ENCODE measurements at regions not wholly inside any gene's neighbourhood (a gene's known extent, or its start where the extent isn't known, plus 50 kb on each side); places are given as distances from the start of the nearest gene placed in this dataset.
"Not testable (repeated sequence)": the region's sequence is repeated elsewhere in the genome, so short reads cannot be mapped to it uniquely, and the experiment has no call there.

- Histone ChIP-seq H3K27me3 (no peaks in the 10 kb centered on the region), H3K36me3 (no peaks in the 10 kb centered on the region), H3K9me3 (no peaks in the 10 kb centered on the region), H4K20me1 (no peaks in the 10 kb centered on the region), H3K4me1 (peaks cover 5% of the 10 kb centered on the region; the same call in 1 of the 2 replicates), H3K9ac (no peak overlapping the region), H3K4me3 (no peak overlapping the region), H3K27ac (no peak overlapping the region), H3K4me2 (no peak overlapping the region)
- TF ChIP-seq Cebpa-rat (IDR thresholded peaks at IDR 0.05): no peak
Observed at GRCh38 chr17:71446645-71447437, 674.0 kb upstream of the SOX9 start.

GRCh38 chr17:71447644-71448043 lies 673.2 kb upstream of the SOX9 start:
- no peaks in the 10 kb centered on the region for H3K36me3 ChIP-seq
- no peaks in the 10 kb centered on the region for H3K27me3 ChIP-seq
- no peak overlapping the region for H3K27ac ChIP-seq
- H3K9ac ChIP-seq: no peak overlapping the region
- no peak for TF ChIP-seq Cebpa-rat (IDR thresholded peaks at IDR 0.05)
- H3K4me1 ChIP-seq: peaks cover 5% of the 10 kb centered on the region; the same call in 1 of the 2 replicates
- no peak overlapping the region for H3K4me3 ChIP-seq
- H3K4me2 ChIP-seq: no peak overlapping the region
- H4K20me1 ChIP-seq: no peaks in the 10 kb centered on the region
- no peaks in the 10 kb centered on the region for H3K9me3 ChIP-seq

GRCh38 chr17:71450657-71451056 lies 670.2 kb upstream of the SOX9 start:
- H3K36me3 ChIP-seq, H3K27ac ChIP-seq: not testable (repeated sequence)

GRCh38 chr17:71453876-71454422 lies 666.9 kb upstream of the SOX9 start:
- Histone ChIP-seq H3K27ac (no peak overlapping the region), H3K27me3 (no peaks in the 10 kb centered on the region), H3K9me3 (no peaks in the 10 kb centered on the region), H3K36me3 (no peaks in the 10 kb centered on the region), H3K4me3 (no peak overlapping the region), H3K4me1 (peaks cover 5% of the 10 kb centered on the region; the same call in 1 of the 2 replicates), H3K4me2 (no peak overlapping the region), H3K9ac (no peak overlapping the region), H4K20me1 (no peaks in the 10 kb centered on the region)
- no peak for TF ChIP-seq Cebpa-rat (IDR thresholded peaks at IDR 0.05)

More at GRCh38 chr17:71450657-71451056, 670.2 kb upstream of the SOX9 start:
- H3K9me3 ChIP-seq, H3K4me1 ChIP-seq, H4K20me1 ChIP-seq, H3K27me3 ChIP-seq, H3K4me2 ChIP-seq, H3K9ac ChIP-seq, H3K4me3 ChIP-seq: not testable (repeated sequence)

- H3K4me1 ChIP-seq: no peaks in the 10 kb centered on the region
- H4K20me1 ChIP-seq: no peaks in the 10 kb centered on the region
- H3K9me3 ChIP-seq: no peaks in the 10 kb centered on the region
- no peak overlapping the region for H3K4me3 ChIP-seq
- H3K27ac ChIP-seq: no peak overlapping the region
- no peak for TF ChIP-seq Cebpa-rat (IDR thresholded peaks at IDR 0.05)
- H3K36me3 ChIP-seq: no peaks in the 10 kb centered on the region
- H3K9ac ChIP-seq: no peak overlapping the region
- no peak overlapping the region for H3K4me2 ChIP-seq
- no peaks in the 10 kb centered on the region for H3K27me3 ChIP-seq
Observed at GRCh38 chr17:71455219-71455618, 665.6 kb upstream of the SOX9 start.

- no peaks in the 10 kb centered on the region for H4K20me1 ChIP-seq
Observed at GRCh38 chr17:71458322-71458721, 662.5 kb upstream of the SOX9 start.

GRCh38 chr17:71460943-71461342 lies 659.9 kb upstream of the SOX9 start:
- Histone ChIP-seq H3K4me2 (no peak overlapping the region), H4K20me1 (no peaks in the 10 kb centered on the region), H3K9me3 (no peaks in the 10 kb centered on the region), H3K9ac (no peak overlapping the region), H3K36me3 (no peaks in the 10 kb centered on the region), H3K4me1 (no peaks in the 10 kb centered on the region), H3K4me3 (no peak overlapping the region), H3K27me3 (no peaks in the 10 kb centered on the region), H3K27ac (no peak overlapping the region)
- no peak for TF ChIP-seq Cebpa-rat (IDR thresholded peaks at IDR 0.05)

More at GRCh38 chr17:71458322-71458721, 662.5 kb upstream of the SOX9 start:
- Histone ChIP-seq H3K27ac (no peak overlapping the region), H3K27me3 (no peaks in the 10 kb centered on the region), H3K9me3 (no peaks in the 10 kb centered on the region), H3K4me3 (no peak overlapping the region), H3K36me3 (no peaks in the 10 kb centered on the region), H3K4me1 (no peaks in the 10 kb centered on the region), H3K4me2 (no peak overlapping the region), H3K9ac (no peak overlapping the region)
- TF ChIP-seq Cebpa-rat (IDR thresholded peaks at IDR 0.05): no peak

- no peaks in the 10 kb centered on the region for H3K36me3 ChIP-seq
- H3K9me3 ChIP-seq: no peaks in the 10 kb centered on the region
- H3K27me3 ChIP-seq: no peaks in the 10 kb centered on the region
- no peaks in the 10 kb centered on the region for H4K20me1 ChIP-seq
- TF ChIP-seq Cebpa-rat (IDR thresholded peaks at IDR 0.05): no peak
- no peak overlapping the region for H3K4me3 ChIP-seq
- no peak overlapping the region for H3K9ac ChIP-seq
- no peak overlapping the region for H3K4me2 ChIP-seq
- H3K4me1 ChIP-seq: no peaks in the 10 kb centered on the region
- no peak overlapping the region for H3K27ac ChIP-seq
Observed at GRCh38 chr17:71461498-71462169, 659.2 kb upstream of the SOX9 start.

GRCh38 chr17:71464241-71464640 lies 656.6 kb upstream of the SOX9 start:
- TF ChIP-seq Cebpa-rat (IDR thresholded peaks at IDR 0.05): no peak
- H3K4me3 ChIP-seq: no peak overlapping the region
- no peaks in the 10 kb centered on the region for H3K27me3 ChIP-seq

GRCh38 chr17:71464751-71465150 lies 656.1 kb upstream of the SOX9 start:
- no peak overlapping the region for H3K4me3 ChIP-seq
- H4K20me1 ChIP-seq: no peaks in the 10 kb centered on the region
- no peaks in the 10 kb centered on the region for H3K27me3 ChIP-seq
- H3K4me2 ChIP-seq: no peak overlapping the region
- no peaks in the 10 kb centered on the region for H3K36me3 ChIP-seq
- H3K4me1 ChIP-seq: no peaks in the 10 kb centered on the region
- TF ChIP-seq Cebpa-rat (IDR thresholded peaks at IDR 0.05): no peak
- H3K9ac ChIP-seq: no peak overlapping the region
- H3K27ac ChIP-seq: no peak overlapping the region
- no peaks in the 10 kb centered on the region for H3K9me3 ChIP-seq

More at GRCh38 chr17:71464241-71464640, 656.6 kb upstream of the SOX9 start:
- H3K36me3 ChIP-seq: no peaks in the 10 kb centered on the region
- H4K20me1 ChIP-seq: no peaks in the 10 kb centered on the region
- no peak overlapping the region for H3K4me2 ChIP-seq
- H3K4me1 ChIP-seq: no peaks in the 10 kb centered on the region
- no peak overlapping the region for H3K9ac ChIP-seq
- H3K9me3 ChIP-seq: no peaks in the 10 kb centered on the region
- no peak overlapping the region for H3K27ac ChIP-seq
